ENCODE measurements at regions not wholly inside any gene's neighbourhood (a gene's known extent, or its start where the extent isn't known, plus 50 kb on each side); places are given as distances from the start of the nearest gene placed in this dataset.

DNA sequence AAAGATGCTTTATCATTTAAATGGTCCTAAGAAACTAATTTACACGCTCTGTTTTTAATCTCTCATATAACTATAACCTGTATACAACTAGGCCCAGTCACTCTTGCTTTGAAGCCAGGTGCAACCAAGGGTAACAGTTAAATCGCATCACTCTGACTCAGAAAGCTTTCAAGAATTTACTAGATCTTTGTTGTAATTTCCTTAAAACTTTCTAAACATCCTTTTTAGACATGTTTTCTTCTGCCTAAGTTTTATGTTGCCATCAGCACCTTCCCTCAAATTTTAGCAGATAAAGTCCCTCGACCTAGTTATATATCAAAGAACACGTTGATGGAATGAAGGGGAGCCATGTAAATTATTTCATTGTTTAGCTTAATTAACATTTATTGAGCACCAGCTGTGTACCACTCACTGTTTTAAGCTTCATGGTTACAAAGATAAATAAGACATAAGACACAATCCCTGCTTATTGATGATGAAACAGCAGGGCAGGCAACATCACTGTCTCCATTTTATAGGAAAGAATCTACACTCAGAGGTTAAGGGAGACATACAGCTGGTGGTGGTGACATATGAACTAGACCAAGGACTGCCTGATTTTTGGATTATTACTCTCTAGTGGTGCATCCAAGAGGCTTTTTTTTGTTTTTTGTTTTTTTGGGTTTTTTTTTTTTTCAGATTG, 101.0 kb downstream of the CD200R1L start:
- H3K27ac Mint-ChIP-seq: peak overlapping the region in 1 of 3 experiments; percentile 41
- H3K9me3 Mint-ChIP-seq: peaks cover 6% of the 10 kb centered on the region
- peaks cover 30% of the 10 kb centered on the region for H3K4me1 Mint-ChIP-seq
- H3K4me3 Mint-ChIP-seq: no peak overlapping the region
- no peaks in the 10 kb centered on the region for H3K27me3 Mint-ChIP-seq (ENCODE audit: low read depth)
- H3K36me3 Mint-ChIP-seq (ENCODE audit: low read depth): peaks cover 6% of the 10 kb centered on the region
- TF ChIP-seq, protein P1, sequence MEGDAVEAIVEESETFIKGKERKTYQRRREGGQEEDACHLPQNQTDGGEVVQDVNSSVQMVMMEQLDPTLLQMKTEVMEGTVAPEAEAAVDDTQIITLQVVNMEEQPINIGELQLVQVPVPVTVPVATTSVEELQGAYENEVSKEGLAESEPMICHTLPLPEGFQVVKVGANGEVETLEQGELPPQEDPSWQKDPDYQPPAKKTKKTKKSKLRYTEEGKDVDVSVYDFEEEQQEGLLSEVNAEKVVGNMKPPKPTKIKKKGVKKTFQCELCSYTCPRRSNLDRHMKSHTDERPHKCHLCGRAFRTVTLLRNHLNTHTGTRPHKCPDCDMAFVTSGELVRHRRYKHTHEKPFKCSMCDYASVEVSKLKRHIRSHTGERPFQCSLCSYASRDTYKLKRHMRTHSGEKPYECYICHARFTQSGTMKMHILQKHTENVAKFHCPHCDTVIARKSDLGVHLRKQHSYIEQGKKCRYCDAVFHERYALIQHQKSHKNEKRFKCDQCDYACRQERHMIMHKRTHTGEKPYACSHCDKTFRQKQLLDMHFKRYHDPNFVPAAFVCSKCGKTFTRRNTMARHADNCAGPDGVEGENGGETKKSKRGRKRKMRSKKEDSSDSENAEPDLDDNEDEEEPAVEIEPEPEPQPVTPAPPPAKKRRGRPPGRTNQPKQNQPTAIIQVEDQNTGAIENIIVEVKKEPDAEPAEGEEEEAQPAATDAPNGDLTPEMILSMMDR (IDR thresholded peaks at IDR 0.05; ENCODE audit: unreplicated experiment in 3 of 3): no peak

- no peaks in the 10 kb centered on the region for H3K27me3 Mint-ChIP-seq (ENCODE audit: low read depth)
- TF ChIP-seq, protein P1 (IDR thresholded peaks at IDR 0.05; ENCODE audit: unreplicated experiment in 3 of 3): no peak
- H3K27ac Mint-ChIP-seq: peak overlapping the region; percentile 39 to 50 (median 41)
- H3K4me1 Mint-ChIP-seq: peaks cover 30% of the 10 kb centered on the region
- peaks cover 6% of the 10 kb centered on the region for H3K36me3 Mint-ChIP-seq (ENCODE audit: low read depth)
- H3K9me3 Mint-ChIP-seq: peaks cover 3% of the 10 kb centered on the region
- H3K4me3 Mint-ChIP-seq: no peak overlapping the region
These were observed 101.7 kb downstream of the CD200R1L start for GRCh38 chr3:112744825-112745566.

DNA sequence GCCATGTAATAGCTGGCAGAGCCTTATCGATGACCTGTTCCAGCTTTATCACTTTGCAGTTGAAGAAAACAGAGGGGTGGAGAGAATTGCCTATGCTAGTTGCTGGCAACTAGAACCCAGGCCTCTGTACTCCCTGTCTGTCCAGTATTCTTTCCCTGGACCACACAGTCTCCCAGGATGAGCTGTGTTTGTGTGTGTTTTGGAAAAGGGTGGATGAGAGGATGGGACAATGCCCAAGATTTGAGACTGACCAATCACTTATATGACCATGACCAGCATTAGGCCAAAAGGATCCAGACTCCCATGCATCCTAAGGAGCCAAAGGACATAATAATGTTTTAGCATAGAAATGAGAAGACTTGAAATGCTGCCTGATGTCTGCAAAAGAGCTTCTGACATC, 102.6 kb downstream of the CD200R1L start:
- peak overlapping the region in 2 of 3 experiments; percentile 41 to 50 for H3K27ac Mint-ChIP-seq
- H3K4me1 Mint-ChIP-seq: peaks cover 30% of the 10 kb centered on the region
- TF ChIP-seq, protein P1 (IDR thresholded peaks at IDR 0.05; ENCODE audit: unreplicated experiment in 3 of 3): no peak
- peaks cover 3% of the 10 kb centered on the region for H3K9me3 Mint-ChIP-seq
- H3K27me3 Mint-ChIP-seq (ENCODE audit: low read depth): no peaks in the 10 kb centered on the region
- no peak overlapping the region for H3K4me3 Mint-ChIP-seq
- H3K36me3 Mint-ChIP-seq (ENCODE audit: low read depth): peaks cover 6% of the 10 kb centered on the region

GRCh38 chr3:112742934-112743333, 102.0 kb upstream of the CCDC80 start:
- TF ChIP-seq, protein P1 (IDR thresholded peaks at IDR 0.05; ENCODE audit: unreplicated experiment in 3 of 3): no peak
- Mint-ChIP-seq H3K4me1 (peaks cover 30% of the 10 kb centered on the region), H3K36me3 (ENCODE audit: low read depth) (peaks cover 6% of the 10 kb centered on the region), H3K27ac (peak overlapping the region in 1 of 3 experiments; percentile 41), H3K27me3 (ENCODE audit: low read depth) (no peaks in the 10 kb centered on the region), H3K4me3 (no peak overlapping the region), H3K9me3 (peaks cover 3% of the 10 kb centered on the region)

DNA sequence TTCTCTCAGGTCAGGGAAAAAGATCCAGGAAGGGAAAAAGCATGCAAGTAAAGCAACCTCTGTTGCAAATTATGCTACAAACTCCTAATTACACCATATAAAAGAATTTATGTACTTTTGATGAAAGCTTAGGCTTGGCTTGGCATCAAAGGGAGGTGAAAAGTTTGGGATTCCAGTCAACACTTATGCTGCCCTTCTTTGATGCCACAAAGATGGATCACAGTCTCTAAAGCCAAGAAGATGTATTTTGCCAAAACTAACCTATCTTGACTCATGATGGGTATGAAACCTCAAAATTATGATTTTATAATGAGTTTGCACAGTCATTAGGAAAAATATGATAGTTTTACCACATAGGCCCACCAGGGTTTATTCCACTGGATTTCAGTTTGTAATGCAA, 101.0 kb upstream of the CCDC80 start:
- Mint-ChIP-seq H3K36me3 (ENCODE audit: low read depth) (no peaks in the 10 kb centered on the region), H3K27me3 (ENCODE audit: low read depth) (no peaks in the 10 kb centered on the region), H3K27ac (no peak overlapping the region), H3K4me1 (peaks cover 24% of the 10 kb centered on the region), H3K9me3 (no peaks in the 10 kb centered on the region), H3K4me3 (no peak overlapping the region)
- TF ChIP-seq, protein P1 (IDR thresholded peaks at IDR 0.05; ENCODE audit: unreplicated experiment in 3 of 3): no peak

Data from nephron (organoid).